SH-SY5Y (cell line): ENCODE measurements at regions not wholly inside any gene's neighbourhood (a gene's known extent, or its start where the extent isn't known, plus 50 kb on each side); places are given as distances from the start of the nearest gene placed in this dataset.

ENCODE experiments used
- GATA2 ChIP-seq: IDR thresholded peaks from 2 replicates; pipeline ENCODE4 v1.6.1; 2011; ENCODE audit warnings: mild to moderate bottlenecking, low read depth, low read length
- GATA3 ChIP-seq: IDR thresholded peaks from 2 replicates; pipeline ENCODE4 v1.6.1; 2011; ENCODE audit warnings: low read depth, mild to moderate bottlenecking, low read length, moderate library complexity

GRCh38 chr14:87351007-87351406, 642.0 kb downstream of the GALC start:
- TF ChIP-seq GATA2 (no peak), GATA3 (no peak)

- TF ChIP-seq GATA2: no peak
- TF ChIP-seq GATA3: no peak
These were observed 643.1 kb downstream of the GALC start for GRCh38 chr14:87349921-87350320.

DNA sequence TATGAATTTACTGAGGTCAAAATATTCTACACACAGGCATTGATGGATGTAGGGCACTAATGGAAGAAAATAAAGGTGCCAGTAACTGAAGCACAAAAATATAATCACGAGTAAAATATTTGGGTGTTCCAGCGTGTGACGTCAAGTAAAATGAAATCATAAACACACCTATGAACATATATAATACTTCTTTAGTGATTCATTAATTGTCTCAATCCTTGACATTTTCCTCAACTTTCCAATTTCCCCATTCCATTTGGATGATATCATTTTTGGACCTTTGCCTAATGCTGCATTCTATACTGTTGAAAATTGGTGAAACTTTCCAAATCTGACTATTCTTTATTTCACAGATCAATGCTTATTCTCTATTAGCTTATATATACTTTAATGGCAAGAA, 649.3 kb downstream of the GALC start:
- TF ChIP-seq GATA3 (no peak), GATA2 (no peak)

- TF ChIP-seq GATA2 (no peak), GATA3 (no peak)
These were observed 657.8 kb downstream of the GALC start for GRCh38 chr14:87334997-87335685.

GRCh38 chr14:87331991-87332390, 661.0 kb downstream of the GALC start:
- TF ChIP-seq GATA2 (no peak), GATA3 (no peak)

- no peak for TF ChIP-seq GATA2
- TF ChIP-seq GATA3: no peak
These were observed 667.2 kb downstream of the GALC start for GRCh38 chr14:87325741-87326140.

- TF ChIP-seq GATA2: no peak
These were observed 669.8 kb downstream of the GALC start for GRCh38 chr14:87323191-87323590.

DNA sequence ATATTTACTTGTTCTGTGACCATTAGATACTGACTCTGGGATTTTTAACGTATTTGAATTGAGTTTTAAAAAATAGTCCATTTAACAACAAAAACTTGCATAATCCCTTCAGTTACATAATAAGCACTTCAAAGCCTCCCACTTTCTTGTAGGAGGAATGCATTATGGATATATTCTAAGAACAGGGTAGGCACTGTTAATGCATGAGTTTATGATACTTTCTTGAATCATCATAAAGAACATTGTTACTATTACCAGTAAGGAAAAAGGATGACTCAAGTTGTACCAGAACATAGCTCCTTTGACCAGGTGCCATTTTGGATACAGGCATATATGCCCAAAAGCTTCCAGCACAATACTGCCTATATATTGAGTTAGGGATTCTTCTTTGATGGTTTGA, 671.4 kb downstream of the GALC start:
- TF ChIP-seq GATA2 (no peak), GATA3 (no peak)

- no peak for TF ChIP-seq GATA3
- TF ChIP-seq GATA2: no peak
These were observed 680.1 kb downstream of the GALC start for GRCh38 chr14:87312894-87313205.

DNA sequence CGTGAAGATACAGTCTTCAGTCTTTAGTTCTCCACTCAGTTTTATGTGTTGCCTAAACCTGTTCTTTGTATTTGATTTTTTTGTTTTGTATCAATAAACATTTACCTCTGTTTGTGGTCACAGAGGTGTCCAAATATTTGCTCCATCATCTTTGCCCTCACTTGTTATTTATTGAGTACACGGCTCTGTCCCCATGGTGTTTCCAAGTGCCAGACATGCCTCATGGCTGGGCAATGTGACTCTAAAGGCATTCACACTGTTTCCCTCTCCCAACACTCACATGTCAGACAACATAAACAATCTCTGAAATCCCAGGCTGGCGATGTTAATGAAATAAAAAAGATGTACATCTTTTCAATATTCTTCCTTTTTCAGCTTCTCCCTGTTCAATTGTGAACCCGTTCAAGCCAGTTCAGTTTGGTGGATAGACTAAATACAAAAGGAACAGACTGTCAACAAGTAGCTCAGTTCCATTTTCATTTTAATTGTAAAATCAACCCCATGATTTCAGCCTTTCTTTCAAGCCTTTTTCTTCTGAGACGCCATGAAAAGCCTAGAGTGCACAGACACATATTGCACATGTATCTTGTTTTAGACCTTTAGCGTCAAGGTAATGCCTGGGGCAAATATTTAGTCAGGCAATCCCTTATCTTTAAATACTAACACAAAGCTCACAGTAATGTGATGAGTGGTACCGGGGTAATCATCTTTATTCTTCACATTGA, 680.7 kb downstream of the GALC start:
- TF ChIP-seq GATA2: no peak
- no peak for TF ChIP-seq GATA3

DNA sequence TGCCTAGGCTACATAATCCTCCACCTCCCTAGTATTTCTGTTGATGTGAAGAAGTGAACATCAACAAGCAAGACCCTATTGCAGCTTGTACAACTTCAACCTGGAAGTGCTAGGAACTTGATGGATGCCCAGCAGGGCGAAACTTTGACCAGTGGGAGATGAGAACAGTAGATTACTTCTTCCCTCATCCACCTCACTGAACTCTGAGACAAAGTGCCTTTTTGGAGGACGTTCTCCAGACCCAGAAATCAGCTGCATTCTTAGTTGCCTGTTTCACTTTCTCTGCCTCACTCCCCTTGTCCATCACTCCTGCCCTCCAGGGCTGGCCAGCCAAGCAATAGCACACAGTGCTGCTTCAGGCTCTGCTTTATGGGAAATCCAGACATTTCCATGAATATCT, 683.4 kb downstream of the GALC start:
- TF ChIP-seq GATA2 (no peak), GATA3 (no peak)

DNA sequence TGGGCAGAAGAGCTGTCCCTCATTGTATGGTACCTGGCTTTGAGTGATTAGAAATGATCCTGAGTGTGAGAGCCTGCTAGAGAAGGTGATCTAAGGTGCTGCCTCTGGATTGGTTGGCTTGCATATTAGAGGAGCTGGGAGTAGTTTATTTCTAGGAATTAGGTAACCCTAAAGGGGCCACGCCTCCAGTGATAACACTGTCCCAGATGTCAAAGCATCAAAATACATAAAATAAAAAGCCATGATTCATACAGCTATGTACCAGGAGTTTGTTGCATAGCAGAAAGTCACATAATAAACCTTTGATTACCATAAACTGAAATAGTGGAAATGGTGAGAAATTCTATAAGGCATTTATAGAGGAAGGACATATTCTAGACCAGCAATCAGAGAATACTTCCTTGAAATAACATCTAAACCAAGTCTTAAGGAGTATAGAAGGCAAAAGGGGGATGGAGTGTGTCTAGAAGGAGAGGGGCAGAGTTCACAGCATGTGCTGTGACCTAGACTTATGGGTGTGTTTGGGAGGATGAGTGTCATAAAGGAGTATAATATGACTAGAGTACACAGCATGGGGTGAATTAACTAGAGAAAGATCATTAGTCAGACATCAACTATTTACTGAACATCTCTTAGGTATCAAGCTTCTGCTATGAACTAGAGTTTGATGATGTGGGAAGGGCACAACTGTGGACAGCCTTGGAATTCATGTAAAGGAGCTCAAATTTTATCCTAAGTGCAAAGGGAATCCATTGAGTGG, 686.4 kb downstream of the GALC start:
- TF ChIP-seq GATA3 (no peak), GATA2 (no peak)

DNA sequence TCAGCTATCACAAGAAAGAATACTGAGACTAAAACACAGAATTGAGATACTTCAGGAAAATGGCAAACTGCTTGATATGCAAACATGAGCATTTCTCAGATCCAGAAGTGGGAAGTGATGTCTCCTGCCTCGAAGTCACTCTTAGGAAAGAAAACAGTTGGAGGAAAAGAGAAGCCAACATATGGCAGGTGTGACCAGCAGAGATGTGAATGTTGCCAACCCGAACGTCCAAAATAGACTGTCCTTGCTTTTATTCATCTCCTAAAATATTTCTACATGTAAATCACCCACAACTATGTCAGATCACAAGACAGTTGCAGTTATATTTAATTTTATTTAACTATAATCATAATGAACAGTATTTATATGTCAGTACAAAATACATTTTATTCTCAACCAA, 687.6 kb downstream of the GALC start:
- no peak for TF ChIP-seq GATA3
- TF ChIP-seq GATA2: no peak

DNA sequence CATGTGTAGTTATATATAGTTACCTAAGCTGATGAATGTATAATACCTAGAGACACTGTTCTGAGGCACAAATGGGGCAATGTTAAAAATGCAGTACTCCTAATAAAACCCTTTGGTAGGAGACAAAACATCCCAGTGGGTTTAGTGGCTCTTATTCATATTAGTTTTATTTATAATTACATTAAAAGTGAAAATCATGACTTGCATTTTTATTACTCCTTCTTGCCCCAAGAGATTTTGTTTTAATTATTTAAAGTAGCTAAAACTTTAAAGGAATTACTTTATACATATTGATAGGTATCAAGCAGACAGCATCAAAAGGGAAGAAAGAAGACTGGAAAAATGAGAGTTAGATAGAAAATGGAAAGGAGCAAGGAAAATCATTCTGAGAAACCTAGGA, 688.6 kb downstream of the GALC start:
- TF ChIP-seq GATA2 (no peak), GATA3 (no peak)

GRCh38 chr14:87286826-87287225, 706.2 kb downstream of the GALC start:
- TF ChIP-seq GATA3 (no peak), GATA2 (no peak)
